GM12872 (cell line): ENCODE measurements at regions not wholly inside any gene's neighbourhood (a gene's known extent, or its start where the extent isn't known, plus 50 kb on each side); places are given as distances from the start of the nearest gene placed in this dataset.
A peak's percentile ranks its signal among the peaks of the same experiment; 100 is the strongest.

ENCODE experiments used
- CTCF ChIP-seq: IDR thresholded peaks from 3 replicates; pipeline ENCODE4 v1.5.1; 2011; ENCODE audit warnings: low read depth, mild to moderate bottlenecking, low read length, moderate library complexity; ENCODE audit not compliant: insufficient read depth

- TF ChIP-seq CTCF: no peak
Observed at GRCh38 chr2:75406131-75406581, 154.6 kb downstream of the EVA1A start.

- no peak for TF ChIP-seq CTCF
Observed at GRCh38 chr2:75405000-75405399, 155.7 kb downstream of the EVA1A start.

GRCh38 chr2:75403991-75404428 lies 156.7 kb downstream of the EVA1A start:
- TF ChIP-seq CTCF: peak; percentile 73

- no peak for TF ChIP-seq CTCF
Observed at GRCh38 chr2:75396314-75396713, 164.4 kb downstream of the EVA1A start.

- TF ChIP-seq CTCF: no peak
Observed at GRCh38 chr2:75390169-75390568, 170.6 kb downstream of the EVA1A start.

GRCh38 chr2:75389271-75389670 lies 171.5 kb downstream of the EVA1A start:
- TF ChIP-seq CTCF: no peak

- TF ChIP-seq CTCF: no peak
Observed at GRCh38 chr2:75381032-75381431, 179.7 kb downstream of the EVA1A start.
